Ureter (tissue), 1 donor: ENCODE measurements at regions not wholly inside any gene's neighbourhood (a gene's known extent, or its start where the extent isn't known, plus 50 kb on each side); places are given as distances from the start of the nearest gene placed in this dataset.
"Not testable (repeated sequence)": the region's sequence is repeated elsewhere in the genome, so short reads cannot be mapped to it uniquely, and the experiment has no call there.

ENCODE experiments used
- DNase-seq: peaks from one replicate; pipeline ENCODE4 v3.0.0-alpha.2; 2020; ENCODE audit warnings: low spot score
- donor health status: DM: yes; HTN: yes; CAD: no.

DNA sequence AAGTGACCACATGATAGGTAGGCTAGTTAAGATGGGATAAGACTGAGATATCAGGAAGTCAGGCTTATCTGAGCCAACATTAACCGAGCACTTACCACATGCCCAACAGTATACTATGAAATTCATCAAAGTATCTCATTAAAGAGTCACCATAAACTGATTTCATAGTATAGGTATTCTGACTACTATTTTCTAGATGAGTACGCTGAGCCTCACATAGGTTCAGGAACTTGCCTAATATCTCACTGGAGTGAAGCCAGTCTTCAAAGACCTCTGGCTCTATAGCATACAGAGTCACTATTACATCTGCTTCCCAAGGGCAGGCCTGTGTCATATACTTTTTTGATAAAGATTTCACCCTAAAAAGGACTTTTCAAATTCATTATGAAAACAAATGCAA is 115.6 kb upstream of the NGF start:
- DNase-seq, result no peak

DNA sequence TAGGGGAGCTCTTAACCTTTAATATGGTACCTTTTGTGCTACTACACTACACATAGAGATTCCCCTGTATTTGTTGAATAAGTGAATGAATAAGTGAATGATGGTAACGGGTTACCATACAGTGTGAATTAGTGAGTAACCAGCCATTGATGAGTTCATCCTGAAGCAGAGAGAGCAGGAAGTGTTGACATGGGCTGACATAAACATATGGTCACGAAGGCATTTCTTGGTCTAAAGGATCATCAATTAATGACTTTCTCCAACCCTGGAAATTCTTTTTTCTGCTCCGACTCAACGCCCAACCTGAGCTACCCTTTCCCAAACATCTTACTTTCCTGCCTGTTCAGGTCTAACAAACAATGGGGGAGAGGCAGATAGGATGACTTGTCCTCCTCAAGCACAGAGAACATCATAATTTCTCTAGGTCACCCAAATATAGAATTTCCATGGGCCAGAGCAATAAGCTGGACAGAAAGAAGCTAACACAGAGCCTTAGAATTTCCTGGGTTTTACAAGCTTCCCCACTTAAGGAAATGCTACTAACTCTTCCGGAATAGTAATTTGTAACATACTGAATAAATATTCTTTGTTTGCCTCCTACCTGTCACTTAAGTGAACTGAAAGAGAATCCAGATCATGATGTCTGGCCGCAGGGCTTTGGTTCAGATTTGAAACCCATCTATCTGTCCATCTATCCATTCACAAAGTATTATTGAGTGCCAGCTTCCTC is 114.7 kb upstream of the NGF start:
- no peak for DNase-seq

DNA sequence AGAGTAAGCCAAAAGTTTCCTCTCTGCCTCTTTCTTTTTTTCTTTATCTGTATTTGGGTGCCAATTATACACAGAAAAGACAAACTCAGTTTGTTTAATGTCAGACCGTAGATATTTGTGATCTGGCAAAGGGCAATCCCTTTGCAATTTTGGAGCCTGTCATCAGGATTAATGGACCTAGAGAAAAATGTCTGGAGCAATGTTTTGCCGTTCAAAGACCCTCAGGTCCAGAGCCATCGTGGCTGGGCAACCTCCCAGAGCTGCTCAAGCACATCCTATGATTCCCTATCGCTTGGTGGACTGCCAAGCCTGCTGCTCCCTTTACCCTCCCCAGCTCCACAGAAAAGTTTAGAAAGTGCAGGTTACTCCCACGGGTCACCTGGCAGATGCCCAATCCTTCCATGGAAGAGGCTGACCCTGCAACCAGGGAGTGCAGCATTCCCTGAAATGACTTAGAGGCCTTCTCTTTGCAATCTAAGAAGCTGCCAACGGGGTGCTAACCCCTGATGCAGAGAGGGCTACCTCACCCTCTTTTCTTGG is 112.5 kb upstream of the NGF start:
- DNase-seq, result no peak

DNA sequence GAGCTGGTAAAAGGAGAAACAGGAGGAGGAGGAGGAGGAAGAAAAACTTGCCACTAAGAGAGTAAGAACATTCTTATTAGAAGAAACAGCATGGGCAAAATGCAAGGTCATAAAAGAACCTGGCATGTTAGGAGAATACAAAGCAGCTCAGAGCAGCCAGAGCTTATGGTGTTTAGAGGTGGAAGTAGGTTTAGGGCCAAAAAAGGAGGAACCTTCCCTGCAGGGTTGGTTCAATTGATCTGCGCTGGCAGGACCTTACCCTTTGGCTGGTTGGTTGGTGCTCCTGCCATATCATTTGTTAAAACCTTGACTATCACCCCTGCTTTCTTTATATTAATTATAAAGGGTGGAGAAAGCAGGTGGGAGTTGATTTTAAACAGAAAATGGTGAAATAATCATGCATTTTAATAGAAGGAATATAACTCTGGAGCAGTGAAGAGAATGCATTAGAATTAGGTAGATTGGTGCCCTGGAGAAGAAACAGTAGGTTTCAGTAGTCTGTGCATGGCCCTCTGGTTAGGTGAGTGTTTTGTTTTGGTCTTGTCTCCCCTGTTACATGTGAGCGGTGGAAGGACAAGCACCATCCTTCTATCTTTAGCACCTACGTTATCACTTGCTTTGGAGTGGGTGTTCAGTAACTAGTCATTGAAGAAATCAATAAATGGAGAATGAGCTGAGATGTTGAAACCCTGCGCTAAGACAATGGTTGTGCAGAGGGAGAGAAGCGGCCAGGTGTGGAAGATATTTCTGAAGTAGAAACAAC is 110.4 kb upstream of the NGF start:
- no peak for DNase-seq

DNA sequence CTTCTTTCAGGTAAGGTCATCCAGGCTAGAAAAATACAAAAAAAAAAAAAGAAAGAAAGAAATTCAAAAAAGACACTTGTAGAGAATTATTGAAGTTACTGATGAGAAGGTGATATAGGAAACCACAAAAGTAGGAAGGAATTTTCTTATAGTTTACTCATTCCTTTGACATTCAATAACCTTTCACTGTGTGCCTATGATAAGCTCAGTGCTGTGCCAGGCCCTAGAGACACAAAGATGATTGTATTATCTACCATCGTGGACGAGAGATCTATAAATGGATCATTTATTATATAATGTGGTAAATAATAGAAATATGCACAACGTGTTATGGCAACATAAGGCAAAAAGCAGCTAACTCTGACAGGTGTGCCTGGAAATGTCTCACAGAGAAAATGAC is 109.6 kb upstream of the NGF start:
- DNase-seq, result no peak

DNA sequence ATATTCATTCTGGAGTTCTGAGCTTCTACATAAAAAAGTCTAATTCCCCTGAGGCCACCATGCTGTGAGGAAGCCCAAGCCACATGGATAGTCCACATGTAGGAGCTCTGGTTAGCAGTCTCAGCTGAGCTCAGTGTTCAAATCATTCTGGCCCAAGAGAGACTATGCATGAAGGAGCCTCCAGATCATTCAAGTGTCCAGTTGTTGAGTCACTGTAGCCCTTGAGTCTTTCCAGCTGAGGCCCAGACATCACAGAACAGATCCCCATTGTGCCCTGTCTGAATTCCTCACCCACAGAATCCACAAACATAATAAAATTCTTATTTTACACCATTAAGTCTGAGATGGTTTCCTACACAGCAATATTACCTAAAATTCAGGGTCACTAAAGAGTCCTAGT is 107.0 kb upstream of the NGF start:
- DNase-seq, result no peak

DNA sequence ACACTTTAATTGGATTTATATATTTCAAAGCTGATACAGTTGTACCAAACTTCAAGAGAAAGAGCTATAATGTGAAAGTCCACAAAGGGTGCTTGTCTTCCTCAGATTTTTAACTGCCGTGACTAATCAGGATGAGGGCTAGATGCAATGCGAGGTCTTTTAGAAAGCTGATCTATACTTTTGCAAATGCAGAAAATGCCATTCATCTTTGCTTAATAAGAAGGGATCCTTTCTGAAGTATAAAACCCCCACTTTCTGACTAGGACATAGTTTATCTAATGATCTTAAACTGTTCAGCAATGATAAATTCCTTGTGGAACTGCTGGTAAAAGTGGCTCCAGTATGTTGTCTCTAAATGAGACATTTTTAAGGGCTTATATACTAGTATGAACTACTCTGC is 102.7 kb upstream of the NGF start:
- no peak for DNase-seq

DNA sequence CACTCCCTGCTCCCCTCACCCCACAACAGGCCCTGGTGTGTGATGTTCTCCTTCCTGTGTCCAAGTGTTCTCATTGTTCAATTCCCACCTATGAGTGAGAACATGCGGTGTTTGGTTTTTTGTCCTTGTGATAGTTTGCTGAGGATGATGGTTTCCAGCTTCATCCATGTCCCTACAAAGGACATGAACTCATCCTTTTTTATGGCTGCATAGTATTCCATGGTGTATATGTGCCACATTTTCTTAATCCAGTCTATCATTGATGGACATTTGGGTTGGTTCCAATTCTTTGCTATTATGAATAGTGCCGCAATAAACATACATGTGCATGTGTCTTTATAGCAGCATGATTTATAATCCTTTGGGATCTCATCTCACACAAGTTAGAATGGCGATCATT is 101.5 kb upstream of the NGF start:
- not testable (repeated sequence) for DNase-seq

DNA sequence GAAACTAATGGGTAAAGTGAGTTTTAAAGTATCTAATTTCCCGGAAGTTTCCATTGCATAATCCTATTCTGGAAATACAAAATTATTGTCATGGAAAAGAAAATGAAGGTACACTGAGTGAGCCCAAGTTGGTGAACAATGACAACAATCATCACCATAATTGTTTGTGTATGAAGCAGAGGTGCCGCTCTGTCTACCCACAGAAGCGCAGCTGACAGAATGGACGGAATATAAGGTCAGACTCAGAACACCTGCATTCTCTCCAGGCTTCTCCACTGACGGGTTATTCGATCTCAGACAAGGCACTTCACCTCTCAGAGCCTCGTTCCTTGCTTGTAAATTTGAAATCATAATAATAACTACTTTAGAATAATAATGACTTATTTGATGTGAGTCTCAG is 99.1 kb upstream of the NGF start:
- no peak for DNase-seq

DNA sequence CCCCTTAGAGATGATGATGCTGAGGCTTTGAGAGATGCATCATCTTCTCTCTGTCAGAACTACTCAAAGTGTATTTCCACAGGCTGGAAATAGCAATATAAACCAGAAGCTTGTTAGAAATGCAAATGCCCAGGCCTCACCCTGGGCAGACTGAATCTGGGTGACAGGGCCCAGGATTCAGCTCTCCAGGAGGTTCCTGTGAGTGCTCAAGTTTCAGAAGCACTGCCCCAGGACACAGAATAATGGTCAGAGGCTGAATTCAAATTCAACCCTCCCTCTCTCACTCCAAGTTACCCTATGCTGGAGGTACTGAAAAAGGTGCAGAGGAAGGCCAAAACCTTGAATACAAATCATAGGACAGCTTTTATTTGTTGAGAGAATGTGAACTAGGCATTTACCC is 98.5 kb upstream of the NGF start:
- DNase-seq, result no peak

DNA sequence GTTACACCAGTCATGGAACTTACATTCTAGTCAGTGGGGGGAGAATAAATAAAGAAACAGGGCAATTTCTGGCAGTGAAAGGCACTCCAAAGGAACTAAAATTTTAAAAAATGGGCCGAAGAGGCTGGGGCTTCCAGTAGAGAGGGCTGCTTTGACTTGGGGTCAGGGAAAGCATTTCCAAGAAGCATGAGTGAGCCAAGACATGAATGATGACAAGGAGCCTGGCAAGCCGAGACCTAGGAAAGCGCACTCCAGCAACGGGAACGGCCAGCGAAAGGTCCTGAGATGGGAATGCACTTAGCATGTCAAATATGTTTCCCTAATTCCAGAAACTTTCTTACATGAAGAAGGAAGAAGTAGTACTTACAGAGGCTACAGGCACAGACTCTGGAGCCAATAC is 95.4 kb upstream of the NGF start:
- no peak for DNase-seq

DNA sequence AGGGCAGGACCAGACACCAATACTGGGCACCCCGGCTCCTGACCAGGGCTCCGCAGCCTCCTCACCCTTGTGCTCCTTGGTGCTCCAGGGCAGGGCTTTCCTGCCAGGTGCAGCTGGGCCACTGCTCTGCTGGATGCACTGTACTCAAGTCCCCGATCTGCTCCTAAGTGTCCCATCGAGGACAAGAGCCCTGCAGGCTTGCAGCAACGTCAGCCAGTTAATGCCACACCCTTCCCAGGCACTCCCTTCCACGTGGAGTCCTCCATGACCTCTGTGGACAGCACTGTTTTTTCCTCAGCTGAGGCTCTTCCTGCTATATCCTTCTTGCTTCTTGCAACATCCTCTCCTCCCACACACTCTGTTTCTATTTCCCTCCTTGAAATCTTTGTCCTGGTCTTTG is 94.0 kb upstream of the NGF start:
- DNase-seq, result no peak

DNA sequence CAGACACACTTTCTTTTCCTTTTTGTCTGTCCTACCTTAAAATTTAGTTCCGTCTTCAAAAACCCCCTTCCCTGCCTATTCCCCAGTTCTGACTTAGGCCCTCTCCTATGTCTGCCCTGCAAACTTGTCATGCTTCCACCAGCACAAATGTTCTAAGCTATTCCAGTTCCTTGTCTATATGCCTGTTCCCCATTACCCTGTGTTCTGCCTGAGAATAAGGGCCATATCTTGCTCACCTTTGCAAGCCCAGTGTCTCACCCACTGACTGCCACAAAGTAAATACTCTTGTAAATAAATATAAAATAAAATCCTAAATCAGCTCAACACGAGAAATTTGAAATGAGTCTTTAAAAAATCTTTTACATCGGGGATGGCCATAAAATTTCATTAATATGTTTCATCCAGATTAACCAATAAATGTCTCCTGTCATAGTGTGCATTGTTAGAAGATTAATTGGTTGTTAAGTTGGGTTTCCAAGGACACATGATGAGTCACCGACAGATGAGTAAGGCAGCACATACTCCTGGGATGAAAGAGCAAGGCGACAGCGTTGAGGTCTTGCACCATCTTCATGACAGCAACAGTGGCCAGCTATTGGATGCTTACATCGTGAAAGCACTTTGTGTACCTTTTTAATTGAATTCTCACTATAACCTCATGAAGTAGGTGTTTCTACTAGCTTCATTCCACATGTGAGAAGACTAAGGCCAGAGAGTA is 92.6 kb upstream of the NGF start:
- DNase-seq, result no peak

DNA sequence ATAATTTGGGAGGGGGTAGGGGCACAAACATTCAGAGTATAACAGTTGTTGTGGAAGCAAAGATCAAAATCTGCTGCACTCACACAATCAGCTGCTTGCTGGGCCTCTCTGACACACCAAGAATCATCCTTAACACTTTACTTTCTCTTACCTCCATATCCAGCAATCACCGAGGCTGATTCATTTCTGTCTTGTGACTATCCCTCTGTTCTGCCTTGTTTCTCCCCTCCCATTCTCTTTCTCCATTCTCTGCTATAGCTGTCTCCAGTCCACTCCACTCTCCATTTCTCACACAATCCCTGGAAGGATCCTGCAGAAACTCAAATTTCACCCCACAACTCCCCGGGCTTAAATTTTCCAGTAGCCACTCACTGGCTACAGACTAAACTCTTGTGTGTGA is 91.8 kb upstream of the NGF start:
- no peak for DNase-seq

DNA sequence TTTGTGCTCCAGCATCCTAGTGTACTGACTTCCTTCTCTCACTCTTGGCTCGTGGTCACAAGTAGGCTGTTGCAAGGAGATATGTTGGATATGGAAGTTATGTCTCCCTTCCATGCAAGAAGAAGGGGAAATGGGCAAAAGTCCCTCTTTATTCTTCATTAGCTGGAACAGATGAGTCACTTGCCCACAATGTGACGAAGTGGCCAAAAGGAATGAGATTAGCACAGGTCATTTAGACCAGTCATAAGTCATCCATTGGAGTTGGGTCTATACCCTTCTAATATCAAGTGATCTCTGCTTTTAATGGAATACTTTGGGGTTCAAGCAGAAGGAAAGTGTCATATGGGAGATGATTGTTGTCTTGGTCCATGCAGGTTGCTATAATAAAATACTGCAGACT is 91.2 kb upstream of the NGF start:
- no peak for DNase-seq

DNA sequence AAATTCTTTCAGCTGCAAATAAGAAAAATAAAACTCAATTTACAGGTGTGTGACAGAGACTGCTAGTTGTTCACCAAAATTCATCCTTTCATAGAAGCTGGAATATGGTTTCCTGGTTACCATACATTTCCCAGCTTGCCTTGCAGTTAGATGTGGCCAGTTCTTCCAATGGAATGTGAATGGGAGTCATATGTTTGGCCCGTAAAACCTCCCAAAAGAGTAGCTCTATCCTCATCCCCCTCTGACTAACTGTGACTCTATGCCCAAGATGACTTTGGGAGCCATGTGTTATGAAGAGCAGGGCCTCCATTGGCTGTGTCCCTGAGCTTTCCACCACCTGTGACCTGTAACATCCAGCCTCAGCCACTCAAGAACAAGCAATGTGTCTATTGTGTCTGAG is 90.6 kb upstream of the NGF start:
- DNase-seq, result no peak

DNA sequence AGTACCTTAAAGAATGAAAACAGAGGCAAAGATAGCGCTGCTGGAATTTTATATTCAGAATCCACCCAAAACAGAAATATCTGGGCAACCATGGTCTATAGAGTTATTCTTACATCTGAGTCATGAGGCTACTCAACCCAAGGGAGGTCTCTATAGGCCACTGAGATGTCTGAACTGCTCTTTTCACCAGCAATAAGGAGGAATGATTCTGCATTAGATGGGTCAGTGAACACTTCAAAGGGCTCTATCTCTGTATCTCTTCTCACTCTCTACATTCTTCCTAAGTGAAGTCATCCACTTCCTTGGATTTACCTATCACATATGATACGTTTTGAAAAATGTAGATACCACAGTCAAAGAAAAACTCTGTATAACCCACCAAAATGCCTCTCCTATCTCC is 90.2 kb upstream of the NGF start:
- no peak for DNase-seq

DNA sequence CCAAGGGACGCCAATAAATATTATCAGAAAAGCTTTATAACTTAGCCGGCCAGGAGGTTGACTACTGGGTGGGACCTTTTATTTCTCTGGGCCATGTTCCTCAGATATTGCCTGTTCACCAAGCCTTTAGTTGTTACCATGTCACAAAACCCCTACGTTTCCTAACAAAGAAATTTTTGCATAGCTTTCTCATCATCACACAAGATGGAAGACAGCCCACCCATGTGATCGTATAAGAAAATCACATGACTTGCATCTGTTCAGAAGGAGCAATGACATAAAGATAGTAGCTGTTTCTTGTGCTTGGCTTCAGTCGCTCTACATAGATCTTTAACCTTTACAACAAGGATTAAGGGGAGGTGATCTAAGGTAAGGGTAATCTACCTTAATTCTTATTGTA is 88.9 kb upstream of the NGF start:
- DNase-seq, result no peak

DNA sequence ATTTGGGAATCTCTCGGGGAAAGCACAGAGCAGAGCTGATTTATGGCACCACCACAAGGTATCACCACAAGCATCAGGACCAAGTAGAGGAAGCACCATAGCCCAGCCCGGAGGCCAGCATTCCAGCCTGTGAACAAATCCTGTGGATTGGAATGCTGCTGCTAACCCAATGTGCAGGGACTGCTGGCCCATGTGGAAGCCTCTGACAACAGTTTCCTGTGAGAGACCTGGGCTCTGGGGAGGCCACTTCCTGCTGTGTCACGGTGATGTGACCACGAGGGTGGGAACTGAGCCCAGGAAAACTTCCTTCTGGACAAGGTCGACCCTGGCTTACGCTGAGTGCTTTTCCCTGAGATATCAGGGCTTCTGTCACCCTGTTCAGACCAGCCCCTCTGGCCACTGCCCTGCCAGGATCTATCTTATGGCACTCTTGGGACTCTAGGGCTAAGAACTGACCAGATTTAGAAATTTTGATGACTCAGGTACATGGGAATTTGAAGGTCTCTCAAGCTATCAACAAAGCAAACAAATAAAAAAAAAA is 88.3 kb upstream of the NGF start:
- DNase-seq, result no peak

DNA sequence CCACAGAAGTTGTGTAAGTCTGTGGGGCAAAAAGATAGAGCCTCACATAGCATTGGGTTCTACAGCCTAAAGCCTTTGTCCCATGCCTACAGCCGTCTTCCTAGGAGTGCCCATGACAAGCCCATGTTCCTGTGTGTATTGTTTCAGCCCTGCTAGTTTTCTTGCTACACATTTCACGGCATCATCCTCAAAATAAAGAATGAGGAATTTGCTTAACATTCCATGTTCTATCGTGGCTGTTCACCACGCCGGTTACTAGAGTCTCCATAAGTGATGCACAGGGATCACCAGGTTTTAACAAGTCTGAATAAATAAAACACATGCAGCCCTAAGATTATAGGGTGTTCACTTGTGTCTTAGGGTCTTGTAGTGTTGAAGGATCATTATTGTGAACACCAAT is 87.4 kb upstream of the NGF start:
- no peak for DNase-seq

DNA sequence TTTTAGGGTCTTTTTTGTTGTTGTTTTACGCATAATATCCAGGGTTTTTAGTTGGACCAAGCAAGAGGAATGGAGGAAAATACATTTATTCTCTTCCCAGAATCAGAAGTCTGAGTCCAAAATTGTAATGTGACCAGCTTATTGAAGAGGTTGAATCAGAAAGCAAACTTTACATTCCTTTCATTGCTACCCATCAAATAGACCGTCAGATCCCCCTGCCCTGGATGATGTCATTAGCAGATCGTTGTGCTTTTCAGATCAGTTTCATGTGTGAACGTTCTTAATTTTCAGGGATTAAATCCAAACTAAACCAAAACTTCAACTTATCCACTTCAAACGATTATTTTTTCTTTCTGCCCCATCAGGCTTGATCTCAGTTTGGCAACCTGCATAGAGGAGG is 85.7 kb upstream of the NGF start:
- no peak for DNase-seq

DNA sequence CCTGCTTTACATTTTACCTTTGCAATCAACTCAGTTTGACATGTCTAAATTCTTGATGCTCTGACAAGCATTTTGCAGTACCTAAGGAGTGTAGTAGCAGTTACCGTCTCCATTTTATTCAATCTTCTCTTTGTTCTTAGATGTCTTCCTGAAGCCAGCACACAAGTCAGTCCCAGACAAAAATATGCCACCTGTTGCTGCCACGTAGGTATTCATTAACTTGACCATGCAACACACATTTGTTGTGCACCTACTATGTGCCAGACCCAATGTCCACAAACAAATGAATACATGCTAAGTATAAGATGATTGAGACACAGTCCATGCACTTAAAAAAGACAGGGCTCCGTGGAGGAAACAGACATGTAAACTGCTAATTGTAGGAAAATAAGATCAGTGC is 81.5 kb upstream of the NGF start:
- DNase-seq, result no peak

DNA sequence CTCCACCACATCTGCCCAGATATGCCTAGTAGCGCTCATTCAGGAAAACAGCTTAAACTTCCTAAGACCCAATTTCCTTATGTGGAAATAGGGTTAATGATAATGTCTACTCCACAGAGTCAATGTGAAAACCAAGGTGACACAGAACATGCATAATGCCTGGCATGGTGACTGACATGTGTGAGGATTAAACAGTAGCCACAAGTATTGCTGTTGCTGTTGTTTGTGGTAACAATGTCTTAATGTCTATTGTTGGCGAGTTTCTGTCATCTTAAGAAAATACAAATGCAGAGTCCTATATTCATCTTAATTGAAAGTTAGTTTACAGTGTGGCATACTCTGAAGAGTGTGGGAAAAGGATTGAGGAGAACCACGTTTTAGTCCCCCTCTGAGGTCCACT is 75.6 kb upstream of the NGF start:
- no peak for DNase-seq
